ENCODE measurements at regions not wholly inside any gene's neighbourhood (a gene's known extent, or its start where the extent isn't known, plus 50 kb on each side); places are given as distances from the start of the nearest gene placed in this dataset.
"Not testable (repeated sequence)": the region's sequence is repeated elsewhere in the genome, so short reads cannot be mapped to it uniquely, and the experiment has no call there.

DNA sequence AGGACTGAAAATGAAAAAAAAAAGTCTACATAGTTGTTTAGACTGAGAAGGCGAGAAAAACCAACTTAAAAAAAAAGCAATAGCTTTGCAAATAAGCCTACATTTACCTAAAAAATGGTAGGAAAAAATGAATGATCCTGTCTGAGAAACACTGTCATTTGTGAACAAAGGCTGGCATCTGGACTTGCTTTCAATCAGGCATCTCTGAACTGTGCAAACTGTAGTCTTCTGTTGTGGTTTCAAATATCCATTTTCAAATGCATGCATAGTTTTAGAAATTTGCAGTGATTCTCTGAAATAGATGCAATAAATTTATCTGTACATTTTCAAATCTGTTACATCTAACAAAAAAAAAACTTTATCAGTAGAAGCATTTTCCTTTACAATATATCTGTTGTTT is 106.1 kb upstream of the LUZP2 start:
- intact Hi-C loops (cut with DNase I): no loop called here
- DNase-seq (ENCODE audit: low spot score): no peak

DNA sequence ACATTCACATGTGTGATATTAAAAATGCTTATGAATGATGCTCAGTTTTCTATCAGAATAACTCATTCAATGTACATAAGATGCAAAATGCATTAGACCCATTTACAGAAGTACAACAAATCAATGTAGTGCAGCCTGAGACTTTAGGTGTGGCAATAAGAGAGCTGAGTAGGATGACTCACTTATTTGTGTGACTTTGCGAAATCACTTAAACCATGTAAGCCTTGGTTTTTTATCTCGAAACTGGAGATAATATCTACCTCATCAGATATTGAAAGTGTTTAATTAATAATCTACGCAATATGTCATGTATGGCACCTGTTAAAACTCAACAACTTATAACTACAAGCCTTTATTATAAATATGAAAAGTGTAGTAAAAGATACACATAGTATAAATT is 105.7 kb upstream of the LUZP2 start:
- intact Hi-C loops (cut with DNase I): no loop called here
- DNase-seq (ENCODE audit: low spot score): no peak

DNA sequence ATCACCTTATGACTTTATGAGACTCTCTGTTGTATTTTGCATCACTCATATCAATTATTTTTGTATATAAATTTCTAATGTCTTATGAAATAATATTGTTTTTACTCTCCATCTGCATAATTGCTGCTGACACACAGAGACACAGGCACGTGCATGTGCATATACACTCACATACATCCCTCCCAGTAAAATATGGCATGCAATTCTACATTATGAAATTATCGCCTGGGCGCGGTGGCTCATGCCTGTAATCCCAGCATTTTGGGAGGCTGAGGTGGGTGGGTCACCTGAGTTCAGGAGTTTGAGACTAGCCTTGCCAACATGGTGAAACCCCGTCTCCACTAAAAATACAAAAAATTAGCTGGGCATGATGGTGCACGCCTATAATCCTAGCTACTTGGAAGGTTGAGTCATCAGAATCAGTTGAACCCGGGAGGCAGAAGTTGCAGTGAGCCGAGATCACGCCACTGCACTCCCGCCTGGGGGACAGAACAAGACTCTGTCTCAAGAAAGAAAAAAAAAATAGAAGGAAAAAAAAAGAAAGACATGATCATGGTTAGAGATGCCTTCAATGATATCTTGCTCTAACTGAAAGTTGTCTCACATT is 96.7 kb upstream of the LUZP2 start:
- no peak for DNase-seq (ENCODE audit: low spot score)
- intact Hi-C loops (cut with DNase I): no loop called here

DNA sequence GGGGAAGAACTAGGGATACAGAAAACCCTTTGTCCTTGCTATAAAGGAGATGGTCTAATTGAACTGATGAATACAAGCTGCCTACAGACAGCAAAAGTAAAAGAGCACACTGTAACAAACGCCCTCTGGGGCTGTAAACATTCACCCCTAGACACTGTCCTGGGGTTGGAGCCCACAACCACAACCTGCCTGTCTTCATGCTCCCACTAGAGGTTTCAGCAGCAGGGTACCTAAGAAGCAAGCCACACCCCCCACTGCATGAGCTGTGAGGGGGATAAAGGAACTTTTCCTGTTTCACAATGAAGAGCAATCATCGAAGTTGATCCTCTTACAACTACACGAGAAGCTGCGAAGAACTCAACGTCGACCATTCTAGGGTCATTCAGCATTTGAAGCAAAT is 90.5 kb upstream of the LUZP2 start:
- intact Hi-C loops (cut with DNase I): no loop called here
- no peak for DNase-seq (ENCODE audit: low spot score)

DNA sequence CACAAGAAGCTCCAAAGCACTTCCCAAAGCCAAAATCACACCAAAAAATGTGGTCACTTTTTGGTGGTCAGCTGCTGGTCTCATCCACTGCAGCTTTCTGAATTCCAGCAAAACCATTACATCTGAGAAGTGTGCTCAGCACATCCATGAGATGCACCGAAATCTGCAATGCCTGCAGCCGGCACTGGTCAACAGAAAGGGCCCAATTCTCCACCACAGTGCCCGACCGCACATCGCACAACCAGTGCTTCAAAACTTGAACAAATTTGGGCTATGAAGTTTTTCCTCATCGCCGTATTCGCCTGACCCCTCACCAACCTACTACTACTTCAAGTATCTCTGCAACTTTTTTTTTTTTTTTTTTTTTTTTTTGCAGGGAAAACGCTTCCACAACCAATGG is 89.9 kb upstream of the LUZP2 start:
- intact Hi-C loops (cut with DNase I): no loop called here
- DNase-seq (ENCODE audit: low spot score): no peak

DNA sequence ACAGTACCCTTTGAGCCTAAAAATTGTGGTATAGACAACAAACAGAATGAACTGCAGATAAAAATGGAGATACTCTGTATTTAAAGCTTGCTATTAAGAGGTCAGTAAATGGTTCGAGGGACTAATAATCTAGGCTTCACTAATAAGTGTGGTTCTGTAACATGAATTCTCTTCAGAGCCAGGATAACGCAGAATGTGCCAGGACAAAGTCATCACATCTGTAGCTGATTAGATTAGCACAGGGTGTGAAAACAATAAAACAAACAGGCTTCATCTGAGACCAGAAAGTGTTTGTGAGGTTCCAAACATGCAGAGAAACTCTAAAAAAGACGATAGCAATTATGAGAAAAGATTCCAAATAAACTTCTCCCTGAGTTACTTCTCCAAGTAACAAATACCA is 89.1 kb upstream of the LUZP2 start:
- no peak for DNase-seq (ENCODE audit: low spot score)
- intact Hi-C loops (cut with DNase I): no loop called here

DNA sequence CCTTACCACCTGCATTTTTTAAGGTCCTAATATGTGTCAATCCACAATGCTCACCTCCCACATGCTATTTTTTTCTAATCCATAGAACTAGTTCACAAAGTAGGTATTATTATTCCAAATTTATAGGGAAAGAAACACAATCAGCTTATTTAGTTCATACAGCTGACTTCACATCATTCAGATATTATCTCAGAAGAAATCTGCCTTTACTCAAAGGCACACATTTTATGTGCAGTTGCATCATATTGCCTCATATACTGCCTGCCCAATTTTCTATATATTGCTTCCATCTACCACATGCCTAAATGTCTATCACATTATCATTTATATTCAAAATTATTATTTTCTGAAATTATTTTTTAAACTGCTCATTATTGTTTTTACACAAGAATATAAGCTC is 88.7 kb upstream of the LUZP2 start:
- DNase-seq (ENCODE audit: low spot score): no peak
- intact Hi-C loops (cut with DNase I): no loop called here

DNA sequence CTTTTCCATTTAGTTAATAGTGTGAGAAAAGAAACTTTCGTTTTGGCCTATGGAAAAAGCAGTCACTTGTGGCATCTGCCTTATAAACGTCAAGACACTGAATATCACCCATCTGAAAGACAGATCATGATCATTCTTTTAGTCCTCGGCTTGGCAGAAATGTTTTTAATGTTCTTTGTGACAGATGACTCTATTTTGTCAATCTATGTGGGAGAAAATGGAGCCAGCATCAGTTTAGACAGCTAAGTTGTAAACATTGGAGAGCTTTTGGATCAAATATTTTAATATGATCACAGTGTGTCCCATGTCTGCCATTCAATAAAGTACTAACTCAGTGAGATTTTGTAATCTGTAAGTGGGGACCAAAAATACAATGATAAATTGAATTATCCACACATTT is 85.1 kb upstream of the LUZP2 start:
- intact Hi-C loops (cut with DNase I): no loop called here
- DNase-seq (ENCODE audit: low spot score): no peak

DNA sequence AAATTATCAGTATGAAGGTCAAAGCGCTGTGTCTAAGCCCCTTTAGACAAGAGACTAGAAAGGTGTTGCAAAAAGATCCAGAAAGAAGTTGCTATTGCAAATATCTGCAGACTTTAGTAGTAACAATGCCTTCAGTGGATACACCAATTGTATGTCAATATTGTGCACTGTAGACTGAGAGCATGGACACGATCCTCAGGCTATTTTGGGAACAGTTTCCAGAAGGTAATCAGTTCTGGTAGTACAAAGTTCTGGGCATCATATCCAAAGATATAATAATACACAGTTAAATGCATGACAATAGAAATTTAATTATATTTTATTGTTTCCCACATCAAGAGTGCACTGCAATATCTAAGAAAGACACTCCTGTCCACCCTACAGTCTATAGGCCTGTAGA is 84.1 kb upstream of the LUZP2 start:
- intact Hi-C loops (cut with DNase I): no loop called here
- no peak for DNase-seq (ENCODE audit: low spot score)

DNA sequence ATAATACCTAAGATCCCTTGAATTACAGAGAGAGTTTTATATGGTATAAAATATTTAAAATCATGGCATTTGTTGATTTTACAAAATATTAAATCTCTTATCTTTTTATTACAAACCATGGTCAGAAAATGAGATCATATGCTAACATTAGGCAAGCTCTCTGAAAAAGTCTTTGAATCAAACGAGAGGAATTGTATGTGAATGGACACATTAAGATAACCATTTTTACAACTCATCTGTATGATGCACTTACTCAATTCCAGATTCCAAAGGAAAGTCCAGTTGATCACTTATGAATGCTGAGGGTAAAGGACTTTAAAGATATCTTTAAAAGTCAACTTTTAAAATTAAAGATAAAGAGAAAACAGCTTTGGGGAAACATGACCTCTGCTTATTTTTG is 83.5 kb upstream of the LUZP2 start:
- intact Hi-C loops (cut with DNase I): no loop called here
- DNase-seq (ENCODE audit: low spot score): no peak

DNA sequence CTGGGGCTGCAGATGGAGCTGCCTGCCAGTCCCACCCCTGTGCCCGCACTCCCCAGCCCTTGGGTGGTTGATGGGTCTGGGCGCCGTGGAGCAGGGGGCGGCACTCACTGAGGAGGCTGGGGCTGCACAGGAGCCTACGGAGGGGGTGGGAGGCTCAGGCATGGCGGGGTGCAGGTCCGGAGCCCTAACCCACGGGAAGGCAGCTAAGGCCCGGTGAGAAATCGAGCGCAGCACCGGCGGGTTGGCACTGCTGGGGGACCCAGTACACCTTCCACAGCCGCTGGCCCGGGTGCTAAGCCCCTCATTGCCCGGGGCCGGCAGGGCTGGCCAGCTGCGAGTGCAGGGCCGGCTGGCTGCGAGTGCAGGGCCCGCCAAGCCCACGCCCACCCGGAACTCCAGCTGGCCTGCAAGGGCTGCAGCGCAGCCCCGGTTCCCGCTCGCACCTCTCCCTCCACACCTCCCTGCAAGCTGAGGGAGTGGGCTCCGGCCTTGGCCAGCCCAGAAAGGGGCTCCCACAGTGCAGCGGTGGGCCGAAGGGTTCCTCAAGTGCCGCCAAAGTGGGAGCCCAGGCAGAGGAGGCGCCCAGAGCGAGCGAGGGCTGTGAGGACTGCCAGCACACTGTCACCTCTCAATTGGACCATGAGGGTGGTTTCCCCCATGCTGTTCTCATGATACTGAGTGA is 80.8 kb upstream of the LUZP2 start:
- intact Hi-C loops (cut with DNase I): not testable (repeated sequence)
- DNase-seq (ENCODE audit: low spot score): peak; percentile 80

DNA sequence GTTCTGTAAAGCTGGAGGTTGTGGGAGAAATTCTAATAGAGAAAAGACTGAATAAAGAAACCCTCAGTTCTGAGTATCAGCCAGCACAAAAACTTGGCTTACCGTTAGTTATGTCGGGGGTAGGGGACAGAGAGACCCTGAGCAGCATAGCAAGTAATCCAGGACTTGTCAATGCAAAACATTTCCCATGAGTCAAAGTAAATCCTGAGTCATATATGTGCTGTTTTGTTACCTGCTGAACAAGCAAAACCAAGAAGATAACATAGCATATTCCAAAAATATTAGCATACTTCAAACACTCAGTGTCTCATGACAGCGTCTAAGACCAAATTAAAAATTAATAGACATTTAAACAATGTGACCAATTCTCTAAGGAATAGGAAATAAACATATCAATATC is 75.1 kb upstream of the LUZP2 start:
- DNase-seq (ENCODE audit: low spot score): no peak
- intact Hi-C loops (cut with DNase I): no loop called here

DNA sequence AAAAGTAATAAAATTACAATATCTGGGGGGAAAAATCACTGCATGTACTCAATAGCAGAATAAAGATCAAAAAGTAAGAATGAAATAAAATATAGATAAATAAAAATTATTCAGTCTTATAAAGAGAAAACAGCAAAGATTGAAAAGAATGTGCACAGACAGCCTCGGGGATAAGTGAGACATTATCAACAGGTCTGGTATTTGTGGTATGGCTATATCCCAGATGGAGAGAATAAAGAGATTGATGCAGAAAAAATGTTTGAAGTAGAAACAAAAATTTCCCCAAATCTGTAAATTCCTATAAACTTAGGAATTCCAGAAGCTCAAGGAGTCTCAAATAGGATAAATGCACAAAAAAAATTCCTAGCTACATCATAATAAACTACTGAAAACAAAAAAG is 74.5 kb upstream of the LUZP2 start:
- intact Hi-C loops (cut with DNase I): no loop called here

DNA sequence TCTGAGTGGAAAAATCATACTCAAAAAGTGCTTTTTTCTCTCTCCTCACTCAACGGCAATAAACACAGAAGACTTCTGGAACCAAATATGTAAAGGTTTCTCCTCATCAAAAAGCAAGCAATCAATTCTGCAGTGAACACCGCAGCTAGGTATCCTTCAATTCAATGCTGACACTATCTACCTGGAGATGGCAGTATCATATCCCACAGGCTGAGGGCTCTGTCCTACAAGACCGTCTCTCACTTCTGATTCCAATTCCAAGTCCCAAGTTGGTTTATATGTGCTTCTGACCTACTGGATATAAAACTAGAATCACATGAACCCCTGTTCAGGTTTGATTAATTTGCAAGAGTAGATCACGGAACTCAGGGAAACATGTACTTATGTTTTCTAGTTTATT is 59.7 kb upstream of the LUZP2 start:
- intact Hi-C loops (cut with DNase I): no loop called here
- DNase-seq (ENCODE audit: low spot score): no peak

More for the DNA sequence above, 74.5 kb upstream of the LUZP2 start:
- DNase-seq (ENCODE audit: low spot score): no peak

Small RNA genes in the stretch of these regions (microRNA-seq; reads per million reads assigned to microRNA genes)
- 0 reads per million in 2 donors for gene MIR8054 (ENCODE audit: borderline microRNAs expressed in 2 of 2)
